GM19351 (cell line): ENCODE measurements at regions not wholly inside any gene's neighbourhood (a gene's known extent, or its start where the extent isn't known, plus 50 kb on each side); places are given as distances from the start of the nearest gene placed in this dataset.

Source experiments
- ATAC-seq: cut with Tn5 transposase; IDR thresholded peaks from one replicate; pipeline ENCODE4 v1.9.1; 2021; ENCODE audit warnings: mild to moderate bottlenecking, moderate library complexity; ENCODE audit not compliant: unreplicated experiment

- no peak for ATAC-seq
These were observed 156.6 kb downstream of the GATB start for GRCh38 chr4:151604238-151604637.

- ATAC-seq: no peak
These were observed 155.6 kb downstream of the GATB start for GRCh38 chr4:151605215-151605614.

GRCh38 chr4:151606061-151606460 is 154.7 kb downstream of the GATB start:
- no peak for ATAC-seq

GRCh38 chr4:151610229-151610628 is 150.6 kb downstream of the GATB start:
- no peak for ATAC-seq

- ATAC-seq: no peak
These were observed 148.8 kb downstream of the GATB start for GRCh38 chr4:151611960-151612359.

- ATAC-seq: no peak
These were observed 147.5 kb downstream of the GATB start for GRCh38 chr4:151613290-151613689.

- ATAC-seq: no peak
These were observed 146.2 kb downstream of the GATB start for GRCh38 chr4:151614561-151614960.

- ATAC-seq: no peak
These were observed 141.9 kb downstream of the GATB start for GRCh38 chr4:151618858-151619257.

GRCh38 chr4:151620066-151620465 is 140.7 kb downstream of the GATB start:
- no peak for ATAC-seq
